NCI-H69 (cell line): ENCODE measurements at regions not wholly inside any gene's neighbourhood (a gene's known extent, or its start where the extent isn't known, plus 50 kb on each side); places are given as distances from the start of the nearest gene placed in this dataset.

Experiments
- DNase-seq: peaks from one replicate; lab custom pipeline; 2025; lab: John Stamatoyannopoulos, UW

- no peak for DNase-seq
These were observed 395.9 kb upstream of the CADM1 start for GRCh38 chr11:115900111-115900510.

GRCh38 chr11:115897707-115898106, 393.5 kb upstream of the CADM1 start:
- DNase-seq: no peak

- no peak for DNase-seq
These were observed 391.9 kb upstream of the CADM1 start for GRCh38 chr11:115896084-115896483.

GRCh38 chr11:115895594-115895993, 391.4 kb upstream of the CADM1 start:
- peak; percentile 24 for DNase-seq

- no peak for DNase-seq
These were observed 390.0 kb upstream of the CADM1 start for GRCh38 chr11:115894176-115894575.

GRCh38 chr11:115893461-115894099, 389.4 kb upstream of the CADM1 start:
- no peak for DNase-seq

- no peak for DNase-seq
These were observed 387.8 kb upstream of the CADM1 start for GRCh38 chr11:115892016-115892415.

- DNase-seq: no peak
These were observed 387.4 kb upstream of the CADM1 start for GRCh38 chr11:115891581-115891980.

- DNase-seq: no peak
These were observed 386.3 kb upstream of the CADM1 start for GRCh38 chr11:115890500-115890899.

- DNase-seq: no peak
These were observed 385.5 kb upstream of the CADM1 start for GRCh38 chr11:115889712-115890111.

- no peak for DNase-seq
These were observed 383.5 kb upstream of the CADM1 start for GRCh38 chr11:115887727-115888126.

- DNase-seq: peak; percentile 80
These were observed 383.1 kb upstream of the CADM1 start for GRCh38 chr11:115887316-115887715.

GRCh38 chr11:115886422-115886733, 382.2 kb upstream of the CADM1 start:
- no peak for DNase-seq

GRCh38 chr11:115885535-115886421, 381.6 kb upstream of the CADM1 start:
- DNase-seq: peak; percentile 56

- DNase-seq: no peak
These were observed 380.8 kb upstream of the CADM1 start for GRCh38 chr11:115884800-115885534.

- DNase-seq: no peak
These were observed 370.6 kb upstream of the CADM1 start for GRCh38 chr11:115874843-115875242.

- no peak for DNase-seq
These were observed 369.6 kb upstream of the CADM1 start for GRCh38 chr11:115873813-115874212.

GRCh38 chr11:115872416-115872815, 368.2 kb upstream of the CADM1 start:
- DNase-seq: peak; percentile 64

- peak; percentile 44 for DNase-seq
These were observed 367.0 kb upstream of the CADM1 start for GRCh38 chr11:115871161-115871760.

GRCh38 chr11:115869780-115870431, 365.7 kb upstream of the CADM1 start:
- peak; percentile 90 for DNase-seq

- DNase-seq: no peak
These were observed 364.9 kb upstream of the CADM1 start for GRCh38 chr11:115869131-115869530.

GRCh38 chr11:115860246-115860645, 356.0 kb upstream of the CADM1 start:
- DNase-seq: no peak
